ENCODE measurements at regions not wholly inside any gene's neighbourhood (a gene's known extent, or its start where the extent isn't known, plus 50 kb on each side); places are given as distances from the start of the nearest gene placed in this dataset.
"Not testable (repeated sequence)": the region's sequence is repeated elsewhere in the genome, so short reads cannot be mapped to it uniquely, and the experiment has no call there.

- no peak for DNase-seq (ENCODE audit: low read depth in 4 of 4, low spot score in 3 of 4)
Observed at GRCh38 chr6:112910256-112910655, 563.1 kb downstream of the RFPL4B start.

DNA sequence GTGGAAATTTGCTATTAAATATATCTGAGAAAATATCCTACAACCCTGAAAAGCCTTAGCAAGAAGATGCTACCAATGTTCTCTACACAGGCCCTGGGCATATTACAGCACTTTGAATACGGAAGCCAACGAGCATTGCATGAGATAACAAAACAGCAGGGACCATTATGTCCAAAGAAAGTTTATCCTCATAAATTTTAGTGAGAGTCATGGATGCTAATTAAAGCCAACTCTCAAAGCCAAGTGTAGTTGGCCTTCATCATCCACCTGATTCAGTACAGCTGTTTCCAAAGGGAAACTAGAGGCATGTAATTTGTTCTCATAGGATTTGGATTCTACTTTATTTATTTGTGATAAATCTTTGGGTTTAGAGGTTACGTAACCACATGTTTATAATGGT lies 564.8 kb downstream of the RFPL4B start:
- peak in 1 of 4 donors; percentile 8 for DNase-seq (ENCODE audit: low read depth in 4 of 4, low spot score in 3 of 4)

DNA sequence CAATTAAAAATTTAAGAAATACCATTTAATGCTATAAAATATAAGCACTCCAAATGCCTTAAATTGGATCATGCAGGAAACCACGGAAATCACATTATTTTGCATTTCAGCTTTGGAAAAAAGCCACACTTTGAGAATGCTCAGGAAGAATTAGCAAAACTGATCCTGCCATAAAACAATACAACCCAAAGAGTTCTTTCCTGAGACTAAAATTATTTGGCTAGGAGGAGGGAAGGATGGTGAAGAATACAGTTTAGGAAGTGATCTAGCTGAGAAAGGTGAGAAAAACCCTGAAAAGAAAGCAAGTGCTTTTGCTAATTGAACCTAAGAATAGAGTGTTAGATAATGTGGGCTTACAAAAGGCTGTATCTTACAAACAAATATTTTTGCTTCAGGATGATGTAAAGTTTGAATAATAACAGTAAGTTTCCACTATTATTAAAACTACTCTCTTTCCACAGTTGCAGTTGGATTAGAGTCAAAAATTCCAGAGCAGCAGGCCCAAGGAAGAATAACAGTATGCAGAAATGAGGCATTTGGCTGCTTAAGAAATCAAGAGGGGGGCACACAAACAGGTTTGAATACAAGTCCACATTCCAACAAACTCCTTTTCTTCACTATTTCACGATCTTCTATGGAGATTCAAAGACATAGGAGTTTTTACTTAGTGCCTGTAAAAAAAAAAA lies 565.4 kb downstream of the RFPL4B start:
- DNase-seq (ENCODE audit: low read depth in 4 of 4, low spot score in 3 of 4): peak in 1 of 4 donors; percentile 15

GRCh38 chr6:112919744-112920143 lies 572.6 kb downstream of the RFPL4B start:
- not testable (repeated sequence) for DNase-seq (ENCODE audit: low read depth in 4 of 4, low spot score in 3 of 4)

GRCh38 chr6:112920994-112921393 lies 573.9 kb downstream of the RFPL4B start:
- DNase-seq (ENCODE audit: low read depth in 4 of 4, low spot score in 3 of 4): no peak

DNA sequence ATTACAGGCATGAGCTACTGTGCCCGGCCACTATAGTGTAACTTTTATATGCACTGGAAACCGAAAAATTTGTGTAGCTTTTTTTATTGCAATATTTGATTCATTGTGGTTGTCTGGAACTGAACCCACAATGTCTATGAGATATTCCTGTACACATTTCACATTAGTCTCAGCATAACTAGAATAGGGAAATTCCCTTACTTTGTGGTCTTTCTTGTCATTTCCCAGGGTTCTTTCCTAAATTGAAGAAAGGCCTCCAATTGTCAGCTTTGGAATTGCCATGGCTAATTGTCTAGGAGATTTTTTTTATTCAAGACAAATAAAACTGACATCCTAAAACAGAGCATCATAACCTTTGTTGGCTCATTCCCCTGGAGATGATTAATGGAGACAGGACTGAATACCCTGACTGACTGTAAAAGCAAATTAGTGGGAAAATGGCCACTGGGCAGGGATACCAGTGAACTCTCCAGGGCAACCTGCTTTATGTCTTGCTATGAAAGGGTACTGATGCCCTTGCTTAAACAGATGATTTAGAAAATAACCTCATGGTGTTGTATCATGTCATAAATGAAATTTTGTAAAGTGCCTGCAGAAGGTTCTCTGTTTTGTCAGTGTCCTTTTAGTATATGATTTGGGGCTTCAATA lies 576.9 kb downstream of the RFPL4B start:
- DNase-seq (ENCODE audit: low read depth in 4 of 4, low spot score in 3 of 4): no peak

DNA sequence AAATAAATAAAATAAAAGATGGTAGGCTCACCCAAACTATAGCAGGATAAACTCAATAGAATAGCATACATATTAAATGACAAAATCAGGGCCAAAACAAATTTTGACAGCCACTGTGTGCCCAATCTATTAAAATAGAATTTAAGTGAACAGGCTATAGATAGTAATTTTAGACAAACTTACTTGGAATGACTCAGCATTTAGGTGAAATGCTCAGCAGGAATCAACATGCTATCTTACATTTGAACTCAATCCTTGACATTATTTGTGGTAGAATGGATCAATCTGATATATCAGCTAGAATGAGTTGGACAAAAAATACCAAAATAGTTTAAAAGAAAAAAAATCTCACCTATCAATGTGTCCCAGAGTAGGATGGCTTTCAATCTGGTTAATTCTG lies 578.6 kb downstream of the RFPL4B start:
- no peak for DNase-seq (ENCODE audit: low read depth in 4 of 4, low spot score in 3 of 4)

DNA sequence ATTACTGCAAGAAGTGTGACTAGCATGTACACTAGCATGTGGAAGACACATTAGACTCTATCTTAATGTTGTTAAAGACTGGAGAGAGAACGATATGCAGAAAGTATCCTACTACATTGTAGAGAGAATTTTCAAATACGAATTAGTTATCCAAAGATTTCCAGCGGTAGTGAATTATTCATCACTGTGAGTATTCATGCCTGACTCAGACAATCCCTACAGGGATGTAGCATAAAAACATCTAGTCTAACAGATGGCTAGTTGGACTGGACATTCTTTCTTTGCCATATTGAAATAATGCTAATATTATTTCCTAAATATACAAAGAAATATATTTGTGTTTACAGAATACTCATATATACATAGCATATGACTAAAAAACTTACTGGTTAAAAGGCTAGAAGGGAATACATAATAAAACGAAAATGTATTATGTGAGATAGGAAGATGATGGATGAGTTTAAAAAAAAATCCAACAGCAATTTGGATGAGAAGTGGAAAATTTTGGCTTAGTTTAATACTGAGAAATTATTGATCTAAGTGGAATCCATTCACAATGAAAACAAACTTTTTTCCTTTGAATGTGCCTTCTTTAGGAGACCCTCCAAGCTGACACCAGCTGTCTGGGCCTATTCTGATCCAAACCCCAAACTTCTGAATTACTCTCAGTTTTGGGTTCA lies 580.7 kb downstream of the RFPL4B start:
- no peak for DNase-seq (ENCODE audit: low read depth in 4 of 4, low spot score in 3 of 4)

GRCh38 chr6:112929641-112930040 lies 582.5 kb downstream of the RFPL4B start:
- no peak for DNase-seq (ENCODE audit: low read depth in 4 of 4, low spot score in 3 of 4)

- no peak for DNase-seq (ENCODE audit: low read depth in 4 of 4, low spot score in 3 of 4)
Observed at GRCh38 chr6:112931832-112932231, 584.7 kb downstream of the RFPL4B start.

- no peak for DNase-seq (ENCODE audit: low read depth in 4 of 4, low spot score in 3 of 4)
Observed at GRCh38 chr6:112933947-112934346, 586.8 kb downstream of the RFPL4B start.

- DNase-seq (ENCODE audit: low read depth in 4 of 4, low spot score in 3 of 4): no peak
Observed at GRCh38 chr6:112934433-112935327, 587.5 kb downstream of the RFPL4B start.

DNA sequence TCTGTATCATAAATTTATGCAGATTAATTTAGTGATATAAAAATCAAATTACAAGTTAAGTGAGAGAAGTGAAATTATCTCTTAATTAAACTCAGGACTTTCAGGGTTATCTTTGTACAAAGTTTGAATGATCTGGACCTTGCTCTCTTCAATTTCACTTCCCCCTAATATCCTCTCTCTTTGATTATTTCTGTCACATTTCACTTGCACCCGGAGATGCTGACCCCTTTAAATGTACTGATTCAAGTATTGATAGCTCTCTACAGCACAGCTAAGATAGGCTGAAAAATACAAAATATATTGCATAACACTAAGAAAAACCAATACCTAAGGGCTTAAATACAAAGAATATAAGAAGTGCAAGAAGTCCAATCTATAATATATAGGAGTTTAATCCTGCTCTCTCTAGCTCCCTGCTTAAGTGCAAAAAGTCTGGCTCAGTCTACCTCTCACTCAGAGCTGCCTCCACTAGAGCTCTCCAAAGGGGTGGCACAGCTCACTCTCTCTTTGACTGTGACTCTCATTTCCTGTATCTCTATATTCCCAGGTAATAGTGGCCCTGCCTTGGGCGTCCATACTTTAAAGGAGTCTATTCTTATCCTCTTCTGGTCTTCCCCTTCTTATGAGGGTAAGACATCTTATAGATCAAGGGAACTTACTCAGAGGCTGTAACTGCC lies 588.4 kb downstream of the RFPL4B start:
- no peak for DNase-seq (ENCODE audit: low read depth in 4 of 4, low spot score in 3 of 4)

DNA sequence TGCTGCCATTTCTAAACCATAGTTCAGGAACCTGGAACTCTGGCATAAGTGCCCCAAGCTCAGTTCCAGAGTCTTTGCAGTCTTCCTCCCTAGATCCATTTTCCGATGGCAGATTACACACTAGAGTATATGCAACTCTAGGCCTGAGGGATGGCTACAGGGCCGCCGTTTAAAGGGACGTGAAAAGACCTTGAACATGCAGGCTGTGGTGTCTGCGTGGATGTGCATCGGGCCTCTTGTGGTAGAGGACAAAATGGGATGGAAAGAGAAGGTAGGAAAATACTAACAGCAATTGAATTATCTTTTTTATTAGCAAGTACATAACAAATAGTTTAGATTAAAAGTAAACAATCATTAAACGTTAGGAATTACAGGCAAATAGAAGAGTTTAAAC lies 588.9 kb downstream of the RFPL4B start:
- no peak for DNase-seq (ENCODE audit: low read depth in 4 of 4, low spot score in 3 of 4)

DNA sequence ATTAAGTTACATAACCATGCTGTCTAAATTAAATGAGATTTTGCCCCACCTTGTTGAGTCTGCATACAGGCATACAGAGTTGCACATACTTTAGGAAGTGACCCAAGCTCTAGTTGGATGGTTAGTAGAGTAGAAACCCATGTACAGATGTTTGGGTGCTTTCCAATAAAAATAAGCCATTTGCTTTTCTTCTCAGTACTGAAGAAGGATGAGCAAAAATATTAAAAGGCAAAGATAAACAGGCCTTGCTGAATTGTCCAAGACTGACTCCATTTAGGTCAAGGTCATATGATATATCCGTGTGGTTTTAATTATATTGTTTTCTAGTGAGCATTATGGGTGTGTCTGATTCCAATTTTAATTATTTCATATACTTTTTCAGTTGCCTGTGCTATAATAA lies 589.4 kb downstream of the RFPL4B start:
- DNase-seq (ENCODE audit: low read depth in 4 of 4, low spot score in 3 of 4): no peak

DNA sequence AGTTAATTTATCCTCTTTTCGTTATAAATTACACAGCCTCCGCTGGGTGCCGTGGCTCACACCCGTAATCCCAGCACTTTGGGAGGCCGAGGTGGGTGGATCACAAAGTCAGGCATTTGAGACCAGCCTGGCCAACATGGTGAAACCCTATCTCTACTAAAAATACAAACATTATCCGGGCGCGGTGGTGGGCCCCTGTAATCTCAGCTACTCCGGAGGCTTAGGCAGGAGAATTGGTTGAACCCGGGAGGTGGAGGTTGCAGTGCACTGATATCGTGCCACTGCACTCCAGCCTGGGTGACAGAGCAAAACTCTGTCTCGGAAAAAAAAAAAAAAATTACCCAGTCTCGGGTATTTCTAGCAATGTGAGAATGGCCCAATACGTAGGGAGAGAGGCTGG lies 590.6 kb downstream of the RFPL4B start:
- DNase-seq (ENCODE audit: low read depth in 4 of 4, low spot score in 3 of 4): not testable (repeated sequence)

DNA sequence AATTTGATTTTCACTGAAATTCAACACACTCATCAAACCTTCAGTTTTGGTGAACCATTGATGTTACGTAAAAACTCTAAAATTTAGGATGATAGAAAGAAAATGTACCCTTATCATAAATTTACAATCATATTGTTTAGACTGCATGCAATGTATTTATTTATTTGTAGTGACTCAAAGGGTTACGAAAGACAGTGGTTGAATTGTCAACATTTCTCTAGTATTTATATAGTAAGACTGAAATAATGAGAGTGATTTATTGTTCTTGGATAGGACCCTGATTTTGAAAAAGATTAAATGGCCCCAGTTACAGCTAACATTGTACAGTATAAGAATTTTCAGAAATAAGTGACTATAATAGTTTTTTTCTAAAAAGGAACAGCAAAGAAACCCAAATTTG lies 591.5 kb downstream of the RFPL4B start:
- no peak for DNase-seq (ENCODE audit: low read depth in 4 of 4, low spot score in 3 of 4)

GRCh38 chr6:112939563-112939962 lies 592.4 kb downstream of the RFPL4B start:
- no peak for DNase-seq (ENCODE audit: low read depth in 4 of 4, low spot score in 3 of 4)

DNA sequence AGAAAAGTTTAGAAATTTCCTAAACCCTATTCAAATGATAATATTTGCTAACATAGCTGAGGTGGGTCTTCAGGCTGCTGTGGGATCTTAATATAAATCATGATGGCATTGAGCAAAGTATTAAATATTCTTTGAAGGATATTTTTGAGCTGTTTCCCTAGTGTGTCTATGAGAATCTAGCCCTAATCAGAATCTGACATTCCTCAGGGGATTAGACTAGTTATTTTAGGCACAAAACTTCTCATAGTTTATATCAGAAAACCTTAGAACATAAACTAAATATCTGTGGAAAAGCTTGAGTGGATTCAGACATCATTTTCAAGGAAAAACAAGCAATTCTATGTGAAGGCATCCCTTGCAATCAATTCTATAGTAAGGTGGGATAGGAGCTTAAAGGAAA lies 594.5 kb downstream of the RFPL4B start:
- DNase-seq (ENCODE audit: low read depth in 4 of 4, low spot score in 3 of 4): no peak

GRCh38 chr6:112946051-112946450 lies 598.9 kb downstream of the RFPL4B start:
- no peak for DNase-seq (ENCODE audit: low read depth in 4 of 4, low spot score in 3 of 4)

All from right renal pelvis (tissue), 4 donors.